ENCODE measurements at regions not wholly inside any gene's neighbourhood (a gene's known extent, or its start where the extent isn't known, plus 50 kb on each side); places are given as distances from the start of the nearest gene placed in this dataset.

DNA sequence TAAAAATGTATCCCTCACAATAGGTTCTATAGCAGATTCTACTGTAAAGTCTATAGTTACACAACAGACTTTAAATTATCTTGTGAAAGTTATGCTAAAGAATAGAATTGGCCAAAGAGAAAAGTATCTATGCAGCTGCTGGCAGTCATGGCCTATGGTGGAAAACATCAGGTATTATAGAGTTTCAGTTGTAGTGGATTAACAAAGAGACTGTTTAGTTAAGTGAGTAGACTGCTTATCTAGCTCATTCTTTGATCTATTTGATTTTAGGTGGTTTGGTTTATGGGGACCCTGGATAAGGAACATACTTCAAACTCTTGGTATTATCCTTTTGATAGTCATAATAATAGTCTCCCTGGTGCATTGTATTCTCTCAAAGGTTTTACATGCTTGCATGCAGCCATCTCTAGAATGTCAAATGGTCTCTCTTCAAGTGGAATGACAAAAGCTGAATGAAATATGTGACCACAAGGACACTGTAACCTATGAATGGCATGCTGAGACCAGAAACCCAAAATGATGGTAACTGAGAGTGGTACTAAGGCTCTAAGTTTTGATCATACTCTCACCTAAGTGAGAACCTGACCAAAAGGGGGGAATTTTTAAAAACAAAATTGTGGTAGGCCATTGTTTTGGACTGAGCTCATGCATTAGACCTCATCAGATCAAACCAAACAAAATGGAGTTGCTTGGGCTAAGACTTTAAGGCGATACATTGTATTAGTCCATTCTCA lies 54.9 kb upstream of the NAMPT start:
- DNase-seq, result no peak

- DNase-seq, result no peak
These were observed 53.0 kb upstream of the NAMPT start for GRCh38 chr7:106337754-106338153.

- DNase-seq, result no peak
These were observed 51.0 kb upstream of the NAMPT start for GRCh38 chr7:106335814-106336213.

Data from activated CD4-positive, alpha-beta T cell treated with anti-CD3 and anti-CD28 coated beads, Interleukin-2, amount 50 U/mL, for 4 hours (primary cell).